HepG2 (cell line): ENCODE measurements at regions not wholly inside any gene's neighbourhood (a gene's known extent, or its start where the extent isn't known, plus 50 kb on each side); places are given as distances from the start of the nearest gene placed in this dataset.

ENCODE experiments used
- IRF2 ChIP-seq: IDR thresholded peaks from 2 replicates; pipeline ENCODE4 v1.6.1; 2018; ENCODE audit warnings: missing genetic modification reagents, missing compliant biosample characterization
- KDM6A ChIP-seq: IDR thresholded peaks from 2 replicates; pipeline ENCODE4 v1.6.1; 2016; ENCODE audit warnings: low read depth
- KLF11 ChIP-seq: IDR thresholded peaks from 2 replicates; pipeline ENCODE4 v1.6.1; 2016; ENCODE audit warnings: missing compliant biosample characterization
- KMT2B ChIP-seq: IDR thresholded peaks from 2 replicates; pipeline ENCODE4 v1.6.1; 2016; ENCODE audit warnings: missing genetic modification reagents, missing compliant biosample characterization
- MAFK ChIP-seq, 2 experiments: IDR thresholded peaks in 1 of 2; conservative IDR thresholded peaks in 1 of 2; 2 replicates each; pipeline ENCODE4 v1.6.1; 2011; ENCODE audit warnings: improper control_type of control experiment in 2 of 2, low read length in 2 of 2
- POGK ChIP-seq: sonication (generic); formaldehyde crosslinking; conservative IDR thresholded peaks from 2 replicates; pipeline ENCODE4 v1.8.0; 2022; ENCODE audit warnings: mild to moderate bottlenecking, moderate library complexity, missing genetic modification reagents
- SNAPC5 ChIP-seq: sonication (generic); formaldehyde crosslinking; IDR thresholded peaks from 2 replicates; pipeline ENCODE4 v1.8.1; 2023; ENCODE audit warnings: mild to moderate bottlenecking, missing genetic modification reagents, borderline replicate concordance
- STAT6 ChIP-seq: sonication (generic); formaldehyde crosslinking; IDR thresholded peaks from 2 replicates; pipeline ENCODE4 v1.4.0; 2020; ENCODE audit warnings: missing genetic modification reagents, mild to moderate bottlenecking, borderline replicate concordance
- ZNF383 ChIP-seq: sonication (generic); formaldehyde crosslinking; IDR thresholded peaks from 2 replicates; pipeline ENCODE4 v1.4.0; 2020; ENCODE audit warnings: missing genetic modification reagents, mild to moderate bottlenecking, borderline replicate concordance
- ZNF430 ChIP-seq: sonication (generic); formaldehyde crosslinking; IDR thresholded peaks from 2 replicates; pipeline ENCODE4 v1.9.0; 2021; ENCODE audit warnings: mild to moderate bottlenecking, missing genetic modification reagents
- ZNF747 ChIP-seq: sonication (generic); formaldehyde crosslinking; IDR thresholded peaks from 2 replicates; pipeline ENCODE4 v1.8.1; 2023; ENCODE audit warnings: missing genetic modification reagents, mild to moderate bottlenecking, borderline replicate concordance
- ZNF879 ChIP-seq: sonication (generic); formaldehyde crosslinking; IDR thresholded peaks from 2 replicates; pipeline ENCODE4 v1.8.1; 2023; ENCODE audit warnings: missing genetic modification reagents
- TF ChIP-seq, protein P1 (sequence below), 2 experiments: sonication (generic) in 1 of 2; formaldehyde crosslinking in 1 of 2; IDR thresholded peaks; 2 replicates each; pipeline versions ENCODE4 v1.5.1 to v1.6.1; 2011 to 2020; ENCODE audit warnings: borderline replicate concordance in 1 of 2, low read depth in 1 of 2, low read length in 1 of 2, mild to moderate bottlenecking in 1 of 2, missing genetic modification reagents in 1 of 2, moderate library complexity in 1 of 2
- TF ChIP-seq, protein P2 (sequence below): sonication (generic); formaldehyde crosslinking; IDR thresholded peaks from 2 replicates; pipeline ENCODE4 v1.5.1; 2020; ENCODE audit warnings: missing genetic modification reagents, mild to moderate bottlenecking, borderline replicate concordance
- TF ChIP-seq, protein P3 (sequence below): sonication (generic); formaldehyde crosslinking; IDR thresholded peaks from 2 replicates; pipeline ENCODE4 v1.4.0; 2020; ENCODE audit warnings: mild to moderate bottlenecking, missing genetic modification reagents
- TF ChIP-seq, protein P4 (sequence below): sonication (generic); formaldehyde crosslinking; conservative IDR thresholded peaks from 2 replicates; pipeline ENCODE4 v1.8.0; 2022; ENCODE audit warnings: missing genetic modification reagents

- TF ChIP-seq MAFK (conservative IDR thresholded peaks at IDR 0.05 in 1 of 2, IDR thresholded peaks at IDR 0.05 in 1 of 2; ENCODE audit: low read length in 2 of 2) (no peak), POGK (CRISPR knock-in tag) (peak; percentile 93), KMT2B (peak; percentile 76), ZNF879 (CRISPR knock-in tag) (no peak), KDM6A (no peak), IRF2 (CRISPR knock-in tag) (peak; percentile 82), KLF11 (CRISPR knock-in tag) (peak; percentile 79; the same call in 1 of the 2 replicates), ZNF747 (CRISPR knock-in tag) (0 out of 2 replicates have a peak, but pooled peaks have one; percentile 54), STAT6 (CRISPR knock-in tag) (no peak), SNAPC5 (CRISPR knock-in tag) (peak; percentile 81; the same call in 1 of the 2 replicates), ZNF383 (CRISPR knock-in tag) (no peak), ZNF430 (CRISPR knock-in tag) (peak; percentile 77; the same call in 1 of the 2 replicates)
- TF ChIP-seq, protein P1, sequence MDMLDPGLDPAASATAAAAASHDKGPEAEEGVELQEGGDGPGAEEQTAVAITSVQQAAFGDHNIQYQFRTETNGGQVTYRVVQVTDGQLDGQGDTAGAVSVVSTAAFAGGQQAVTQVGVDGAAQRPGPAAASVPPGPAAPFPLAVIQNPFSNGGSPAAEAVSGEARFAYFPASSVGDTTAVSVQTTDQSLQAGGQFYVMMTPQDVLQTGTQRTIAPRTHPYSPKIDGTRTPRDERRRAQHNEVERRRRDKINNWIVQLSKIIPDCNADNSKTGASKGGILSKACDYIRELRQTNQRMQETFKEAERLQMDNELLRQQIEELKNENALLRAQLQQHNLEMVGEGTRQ (IDR thresholded peaks at IDR 0.05; ENCODE audit: low read depth, low read length), result no peak
- TF ChIP-seq, protein P1 (CRISPR knock-in tag; IDR thresholded peaks at IDR 0.05; ENCODE audit: borderline replicate concordance), result no peak
- TF ChIP-seq, protein P2, sequence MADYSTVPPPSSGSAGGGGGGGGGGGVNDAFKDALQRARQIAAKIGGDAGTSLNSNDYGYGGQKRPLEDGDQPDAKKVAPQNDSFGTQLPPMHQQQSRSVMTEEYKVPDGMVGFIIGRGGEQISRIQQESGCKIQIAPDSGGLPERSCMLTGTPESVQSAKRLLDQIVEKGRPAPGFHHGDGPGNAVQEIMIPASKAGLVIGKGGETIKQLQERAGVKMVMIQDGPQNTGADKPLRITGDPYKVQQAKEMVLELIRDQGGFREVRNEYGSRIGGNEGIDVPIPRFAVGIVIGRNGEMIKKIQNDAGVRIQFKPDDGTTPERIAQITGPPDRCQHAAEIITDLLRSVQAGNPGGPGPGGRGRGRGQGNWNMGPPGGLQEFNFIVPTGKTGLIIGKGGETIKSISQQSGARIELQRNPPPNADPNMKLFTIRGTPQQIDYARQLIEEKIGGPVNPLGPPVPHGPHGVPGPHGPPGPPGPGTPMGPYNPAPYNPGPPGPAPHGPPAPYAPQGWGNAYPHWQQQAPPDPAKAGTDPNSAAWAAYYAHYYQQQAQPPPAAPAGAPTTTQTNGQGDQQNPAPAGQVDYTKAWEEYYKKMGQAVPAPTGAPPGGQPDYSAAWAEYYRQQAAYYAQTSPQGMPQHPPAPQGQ, result no peak
- TF ChIP-seq, protein P3, sequence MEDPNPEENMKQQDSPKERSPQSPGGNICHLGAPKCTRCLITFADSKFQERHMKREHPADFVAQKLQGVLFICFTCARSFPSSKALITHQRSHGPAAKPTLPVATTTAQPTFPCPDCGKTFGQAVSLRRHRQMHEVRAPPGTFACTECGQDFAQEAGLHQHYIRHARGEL, result peak; percentile 77; the same call in 1 of the 2 replicates
- TF ChIP-seq, protein P4, sequence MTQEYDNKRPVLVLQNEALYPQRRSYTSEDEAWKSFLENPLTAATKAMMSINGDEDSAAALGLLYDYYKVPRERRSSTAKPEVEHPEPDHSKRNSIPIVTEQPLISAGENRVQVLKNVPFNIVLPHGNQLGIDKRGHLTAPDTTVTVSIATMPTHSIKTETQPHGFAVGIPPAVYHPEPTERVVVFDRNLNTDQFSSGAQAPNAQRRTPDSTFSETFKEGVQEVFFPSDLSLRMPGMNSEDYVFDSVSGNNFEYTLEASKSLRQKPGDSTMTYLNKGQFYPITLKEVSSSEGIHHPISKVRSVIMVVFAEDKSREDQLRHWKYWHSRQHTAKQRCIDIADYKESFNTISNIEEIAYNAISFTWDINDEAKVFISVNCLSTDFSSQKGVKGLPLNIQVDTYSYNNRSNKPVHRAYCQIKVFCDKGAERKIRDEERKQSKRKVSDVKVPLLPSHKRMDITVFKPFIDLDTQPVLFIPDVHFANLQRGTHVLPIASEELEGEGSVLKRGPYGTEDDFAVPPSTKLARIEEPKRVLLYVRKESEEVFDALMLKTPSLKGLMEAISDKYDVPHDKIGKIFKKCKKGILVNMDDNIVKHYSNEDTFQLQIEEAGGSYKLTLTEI (CRISPR knock-in tag), result no peak
Observed at GRCh38 chr6:4647414-4648365, 128.5 kb upstream of the CDYL start (continued).
